ENCODE measurements at regions not wholly inside any gene's neighbourhood (a gene's known extent, or its start where the extent isn't known, plus 50 kb on each side); places are given as distances from the start of the nearest gene placed in this dataset.
"Not testable (repeated sequence)": the region's sequence is repeated elsewhere in the genome, so short reads cannot be mapped to it uniquely, and the experiment has no call there.

GRCh38 chr10:117619223-117619622, 76.7 kb downstream of the EMX2 start:
- Histone ChIP-seq H3K9me3 (ENCODE audit: control insufficient read depth, insufficient read depth, low read length) (no peaks in the 10 kb centered on the region), H3K4me3 (ENCODE audit: low read length) (no peak overlapping the region), H3K27ac (ENCODE audit: low read length) (no peak overlapping the region), H3K4me1 (ENCODE audit: control insufficient read depth, insufficient read depth, low read length) (0 out of 2 replicates have a peak, but pooled peaks cover 1% of the 10 kb centered on the region), H3K27me3 (ENCODE audit: control insufficient read depth, insufficient read depth, low read length) (no peaks in the 10 kb centered on the region), H3K36me3 (ENCODE audit: control insufficient read depth, insufficient read depth, low read length) (no peaks in the 10 kb centered on the region)
- WGBS (ENCODE audit: insufficient coverage, insufficient read length): no CpG with 5 or more reads among the region's 7 CpGs
- DNase-seq (ENCODE audit: low read depth, low spot score): no peak

- no peak overlapping the region for H3K27ac ChIP-seq (ENCODE audit: low read length)
- whole genome bisulfite sequencing (ENCODE audit: insufficient coverage, insufficient read length): no CpG with 5 or more reads among the region's 9 CpGs
- 0 out of 2 replicates have a peak, but pooled peaks cover 1% of the 10 kb centered on the region for H3K4me1 ChIP-seq (ENCODE audit: control insufficient read depth, insufficient read depth, low read length)
- H3K9me3 ChIP-seq (ENCODE audit: control insufficient read depth, insufficient read depth, low read length): no peaks in the 10 kb centered on the region
- no peaks in the 10 kb centered on the region for H3K36me3 ChIP-seq (ENCODE audit: control insufficient read depth, insufficient read depth, low read length)
- H3K27me3 ChIP-seq (ENCODE audit: control insufficient read depth, insufficient read depth, low read length): no peaks in the 10 kb centered on the region
- H3K4me3 ChIP-seq (ENCODE audit: low read length): no peak overlapping the region
- no peak for DNase-seq (ENCODE audit: low read depth, low spot score)
These were observed 77.3 kb downstream of the EMX2 start for GRCh38 chr10:117619707-117620405.

DNA sequence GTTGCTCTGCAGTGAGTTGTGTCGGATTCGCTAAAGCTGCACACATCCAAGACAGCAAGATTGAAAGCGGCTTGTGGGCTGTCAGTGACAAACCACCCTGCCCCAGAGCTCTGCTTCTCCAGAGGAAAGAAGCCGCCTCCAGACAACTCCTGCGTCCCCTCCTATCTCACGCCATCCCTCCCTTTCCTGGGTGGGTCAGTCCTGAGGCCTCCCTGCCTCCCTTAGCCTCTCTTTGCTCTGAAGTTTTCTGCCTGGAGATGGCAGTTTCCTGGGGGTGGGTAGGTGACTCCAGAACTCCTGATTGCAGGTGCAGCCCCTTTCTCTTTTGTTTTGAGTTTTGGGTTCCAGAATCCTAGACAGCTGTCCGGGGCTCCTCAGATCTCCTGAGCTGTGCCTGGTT, 78.7 kb downstream of the EMX2 start:
- no peak overlapping the region for H3K4me3 ChIP-seq (ENCODE audit: low read length)
- 0 out of 2 replicates have a peak, but pooled peaks cover 1% of the 10 kb centered on the region for H3K4me1 ChIP-seq (ENCODE audit: control insufficient read depth, insufficient read depth, low read length)
- no peaks in the 10 kb centered on the region for H3K27me3 ChIP-seq (ENCODE audit: control insufficient read depth, insufficient read depth, low read length)
- H3K9me3 ChIP-seq (ENCODE audit: control insufficient read depth, insufficient read depth, low read length): no peaks in the 10 kb centered on the region
- no peak for DNase-seq (ENCODE audit: low read depth, low spot score)
- WGBS (ENCODE audit: insufficient coverage, insufficient read length): no CpG with 5 or more reads among the region's 7 CpGs
- no peaks in the 10 kb centered on the region for H3K36me3 ChIP-seq (ENCODE audit: control insufficient read depth, insufficient read depth, low read length)
- no peak overlapping the region for H3K27ac ChIP-seq (ENCODE audit: low read length)

DNA sequence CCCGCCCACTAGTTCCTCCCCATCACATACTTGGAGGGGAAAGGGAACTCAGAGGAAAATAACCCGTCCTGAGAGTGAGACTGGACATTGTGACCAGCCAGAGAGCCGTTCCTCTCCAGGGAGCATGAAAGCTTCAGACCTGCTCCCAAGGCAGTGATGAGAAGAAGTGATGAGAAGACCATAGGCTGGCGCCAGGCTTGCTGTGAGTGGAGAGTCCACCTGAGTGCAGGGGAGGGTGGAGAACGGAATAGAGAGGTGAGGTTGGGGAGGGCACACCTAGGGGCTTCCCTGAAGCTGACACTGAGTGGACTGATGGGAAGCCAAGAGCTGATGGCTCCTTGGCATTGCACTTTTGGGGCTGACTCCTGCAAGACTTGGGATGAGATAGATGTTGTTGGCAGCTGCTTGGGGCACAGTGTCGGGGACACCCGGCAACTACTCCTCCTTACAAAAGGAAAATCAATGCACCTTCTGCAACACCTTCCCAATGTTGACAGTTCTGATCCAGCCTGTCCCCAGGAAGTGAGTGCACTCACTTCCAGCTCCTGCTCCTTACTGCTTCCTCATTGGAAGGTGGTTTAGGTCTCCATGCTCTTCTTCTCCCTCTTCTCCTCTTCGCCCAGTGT, 79.4 kb downstream of the EMX2 start:
- Histone ChIP-seq H3K4me1 (ENCODE audit: control insufficient read depth, insufficient read depth, low read length) (0 out of 2 replicates have a peak, but pooled peaks cover 1% of the 10 kb centered on the region), H3K27me3 (ENCODE audit: control insufficient read depth, insufficient read depth, low read length) (no peaks in the 10 kb centered on the region), H3K9me3 (ENCODE audit: control insufficient read depth, insufficient read depth, low read length) (no peaks in the 10 kb centered on the region), H3K27ac (ENCODE audit: low read length) (no peak overlapping the region), H3K36me3 (ENCODE audit: control insufficient read depth, insufficient read depth, low read length) (no peaks in the 10 kb centered on the region), H3K4me3 (ENCODE audit: low read length) (no peak overlapping the region)
- WGBS (ENCODE audit: insufficient coverage, insufficient read length): no CpG with 5 or more reads among the region's 8 CpGs
- no peak for DNase-seq (ENCODE audit: low read depth, low spot score)

DNA sequence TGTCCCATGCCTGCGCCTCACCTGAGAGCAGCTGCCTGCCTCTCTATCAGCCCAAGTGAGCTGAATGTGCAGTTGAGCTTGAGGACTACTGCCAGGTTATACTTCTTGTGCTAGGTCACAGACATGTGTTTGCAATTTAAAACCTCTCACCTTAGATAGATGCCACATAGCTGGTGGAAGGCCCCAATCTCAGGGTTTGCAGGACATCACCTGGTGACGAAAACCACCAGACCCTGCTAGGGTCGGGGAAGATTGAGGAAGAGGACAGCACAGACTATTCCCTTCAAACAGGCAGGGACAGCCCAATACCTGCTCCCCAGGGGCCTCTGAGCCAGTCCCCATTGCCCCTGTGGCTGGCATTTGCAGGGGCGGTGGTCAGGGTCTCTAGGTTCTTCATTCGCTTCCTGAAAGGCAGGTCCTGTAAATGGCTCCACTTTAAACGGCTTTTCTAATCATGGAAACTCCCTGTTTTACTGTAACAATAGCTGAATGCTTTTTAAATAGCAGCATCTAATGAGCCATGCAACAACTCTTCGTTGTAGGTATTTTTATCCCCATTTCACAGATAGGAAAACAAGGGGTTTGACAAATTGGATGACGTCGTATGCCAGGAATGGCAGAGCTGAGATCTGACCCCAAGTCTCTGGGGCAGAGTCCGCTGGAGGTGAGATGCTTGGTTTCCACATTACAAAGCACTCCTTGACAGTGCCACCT, 80.1 kb downstream of the EMX2 start:
- Histone ChIP-seq H3K36me3 (ENCODE audit: control insufficient read depth, insufficient read depth, low read length) (no peaks in the 10 kb centered on the region), H3K4me1 (ENCODE audit: control insufficient read depth, insufficient read depth, low read length) (0 out of 2 replicates have a peak, but pooled peaks cover 1% of the 10 kb centered on the region), H3K9me3 (ENCODE audit: control insufficient read depth, insufficient read depth, low read length) (no peaks in the 10 kb centered on the region), H3K27ac (ENCODE audit: low read length) (no peak overlapping the region), H3K27me3 (ENCODE audit: control insufficient read depth, insufficient read depth, low read length) (no peaks in the 10 kb centered on the region), H3K4me3 (ENCODE audit: low read length) (no peak overlapping the region)
- no peak for DNase-seq (ENCODE audit: low read depth, low spot score)
- WGBS (ENCODE audit: insufficient coverage, insufficient read length): no CpG with 5 or more reads among the region's 10 CpGs

DNA sequence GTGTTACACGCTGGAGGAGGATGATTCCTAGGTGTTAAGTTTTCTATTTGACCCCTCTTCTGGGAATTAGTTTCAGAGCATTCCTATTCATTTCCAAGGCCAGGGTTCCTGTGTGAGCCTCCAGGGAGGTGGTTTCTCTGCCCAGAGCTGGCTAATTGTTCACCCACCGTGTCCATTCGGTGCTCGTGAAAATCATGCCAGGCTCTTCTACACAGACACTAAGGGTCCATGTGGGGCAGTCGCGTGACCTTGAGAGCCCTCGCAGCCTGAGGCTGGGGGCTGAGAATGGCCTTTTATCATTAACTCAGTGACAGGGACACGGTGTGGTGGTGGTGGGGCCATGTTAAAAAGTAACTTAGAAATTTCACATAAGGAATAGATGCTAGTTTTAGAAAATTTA, 83.7 kb downstream of the EMX2 start:
- no peak for DNase-seq (ENCODE audit: low read depth, low spot score)
- no peaks in the 10 kb centered on the region for H3K36me3 ChIP-seq (ENCODE audit: control insufficient read depth, insufficient read depth, low read length)
- no peaks in the 10 kb centered on the region for H3K27me3 ChIP-seq (ENCODE audit: control insufficient read depth, insufficient read depth, low read length)
- 0 out of 2 replicates have a peak, but pooled peaks cover 1% of the 10 kb centered on the region for H3K4me1 ChIP-seq (ENCODE audit: control insufficient read depth, insufficient read depth, low read length)
- no peak overlapping the region for H3K4me3 ChIP-seq (ENCODE audit: low read length)
- WGBS (ENCODE audit: insufficient coverage, insufficient read length): no CpG with 5 or more reads among the region's 8 CpGs
- no peaks in the 10 kb centered on the region for H3K9me3 ChIP-seq (ENCODE audit: control insufficient read depth, insufficient read depth, low read length)
- H3K27ac ChIP-seq (ENCODE audit: low read length): no peak overlapping the region

DNA sequence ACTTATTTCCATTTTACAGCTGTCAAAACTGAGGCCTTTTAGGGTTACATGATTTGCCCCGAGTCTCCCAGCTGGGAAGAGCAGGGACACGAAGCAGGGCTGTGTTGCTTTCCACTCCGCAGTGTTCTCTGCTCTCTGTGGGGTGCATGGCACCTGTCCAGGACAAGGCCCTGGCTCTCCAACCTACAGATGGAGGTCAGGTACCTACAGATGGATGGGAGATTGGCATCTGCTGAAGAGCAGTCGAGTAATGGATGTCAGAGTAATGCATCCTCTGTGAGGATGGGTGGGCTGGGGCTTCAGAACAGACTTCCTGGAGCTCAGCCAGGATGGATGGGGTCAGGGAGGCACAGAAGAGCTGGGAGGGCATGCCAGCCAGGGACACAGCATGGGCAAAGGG, 85.0 kb downstream of the EMX2 start:
- Histone ChIP-seq H3K4me1 (ENCODE audit: control insufficient read depth, insufficient read depth, low read length) (no peaks in the 10 kb centered on the region), H3K4me3 (ENCODE audit: low read length) (no peak overlapping the region), H3K9me3 (ENCODE audit: control insufficient read depth, insufficient read depth, low read length) (no peaks in the 10 kb centered on the region), H3K27me3 (ENCODE audit: control insufficient read depth, insufficient read depth, low read length) (no peaks in the 10 kb centered on the region), H3K27ac (ENCODE audit: low read length) (no peak overlapping the region), H3K36me3 (ENCODE audit: control insufficient read depth, insufficient read depth, low read length) (no peaks in the 10 kb centered on the region)
- no peak for DNase-seq (ENCODE audit: low read depth, low spot score)
- WGBS (ENCODE audit: insufficient coverage, insufficient read length): no CpG with 5 or more reads among the region's 4 CpGs

DNA sequence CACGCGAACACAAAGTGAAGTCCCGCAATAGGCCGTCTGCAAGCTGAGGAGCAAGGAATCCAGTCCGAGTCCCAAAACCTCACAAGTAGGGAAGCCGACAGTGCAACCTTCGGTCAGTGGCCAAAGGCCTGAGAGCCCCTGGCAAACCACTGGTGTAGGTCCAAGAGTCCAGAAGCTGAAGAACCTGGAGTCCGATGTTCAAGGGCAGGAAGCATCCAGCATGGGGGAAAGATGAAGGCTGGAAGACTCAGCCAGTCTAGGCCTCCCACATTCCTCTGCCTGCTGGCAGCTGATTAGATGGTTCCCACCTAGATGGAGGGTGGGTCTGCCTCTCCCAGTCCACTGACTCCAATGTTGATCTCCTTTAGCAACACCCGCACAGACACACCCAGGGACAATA, 87.2 kb downstream of the EMX2 start:
- WGBS (ENCODE audit: insufficient coverage, insufficient read length): no CpG with 5 or more reads among the region's 9 CpGs
- H3K27me3 ChIP-seq (ENCODE audit: control insufficient read depth, insufficient read depth, low read length); H3K4me1 ChIP-seq (ENCODE audit: control insufficient read depth, insufficient read depth, low read length); H3K27ac ChIP-seq (ENCODE audit: low read length); H3K4me3 ChIP-seq (ENCODE audit: low read length); H3K9me3 ChIP-seq (ENCODE audit: control insufficient read depth, insufficient read depth, low read length); DNase-seq (ENCODE audit: low read depth, low spot score); H3K36me3 ChIP-seq (ENCODE audit: control insufficient read depth, insufficient read depth, low read length): not testable (repeated sequence)

- no peak overlapping the region for H3K27ac ChIP-seq (ENCODE audit: low read length)
- WGBS (ENCODE audit: insufficient coverage, insufficient read length): no CpG with 5 or more reads among the region's 11 CpGs
- H3K4me1 ChIP-seq (ENCODE audit: control insufficient read depth, insufficient read depth, low read length): no peaks in the 10 kb centered on the region
- no peak overlapping the region for H3K4me3 ChIP-seq (ENCODE audit: low read length)
- H3K9me3 ChIP-seq (ENCODE audit: control insufficient read depth, insufficient read depth, low read length): no peaks in the 10 kb centered on the region
- no peaks in the 10 kb centered on the region for H3K36me3 ChIP-seq (ENCODE audit: control insufficient read depth, insufficient read depth, low read length)
- H3K27me3 ChIP-seq (ENCODE audit: control insufficient read depth, insufficient read depth, low read length): no peaks in the 10 kb centered on the region
- no peak for DNase-seq (ENCODE audit: low read depth, low spot score)
These were observed 89.0 kb downstream of the EMX2 start for GRCh38 chr10:117631276-117632145.

DNA sequence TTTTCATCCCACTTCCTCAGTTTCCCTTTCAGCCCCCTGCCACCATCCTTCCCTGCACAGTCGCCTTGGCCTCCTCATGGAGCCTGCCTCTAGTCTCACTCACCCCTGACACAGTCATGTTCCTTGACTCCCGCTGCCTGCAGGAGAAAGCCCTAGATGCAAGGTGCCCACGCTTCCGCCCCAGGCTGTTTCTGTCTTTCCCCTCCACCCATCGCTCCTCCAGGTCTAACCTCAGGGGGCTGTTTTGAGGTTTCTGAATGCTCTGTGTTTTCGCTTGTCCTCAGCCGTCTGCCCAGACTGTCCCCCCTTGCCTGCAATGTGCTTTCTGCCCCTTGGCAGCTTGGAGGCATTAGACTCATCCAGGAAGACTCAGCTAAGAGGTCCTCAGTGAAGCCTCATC, 89.9 kb downstream of the EMX2 start:
- no CpG with 5 or more reads among the region's 7 CpGs for WGBS (ENCODE audit: insufficient coverage, insufficient read length)
- Histone ChIP-seq H3K4me3 (ENCODE audit: low read length) (no peak overlapping the region), H3K27ac (ENCODE audit: low read length) (no peak overlapping the region), H3K36me3 (ENCODE audit: control insufficient read depth, insufficient read depth, low read length) (no peaks in the 10 kb centered on the region), H3K9me3 (ENCODE audit: control insufficient read depth, insufficient read depth, low read length) (no peaks in the 10 kb centered on the region), H3K4me1 (ENCODE audit: control insufficient read depth, insufficient read depth, low read length) (no peaks in the 10 kb centered on the region), H3K27me3 (ENCODE audit: control insufficient read depth, insufficient read depth, low read length) (no peaks in the 10 kb centered on the region)
- no peak for DNase-seq (ENCODE audit: low read depth, low spot score)
